ENCODE measurements at regions not wholly inside any gene's neighbourhood (a gene's known extent, or its start where the extent isn't known, plus 50 kb on each side); places are given as distances from the start of the nearest gene placed in this dataset.

- no peaks in the 10 kb centered on the region for H3K36me3 ChIP-seq
- no peak overlapping the region for H3K27ac ChIP-seq
- 89 to 92% methylated on average over 4 of the region's 4 CpGs for WGBS, 2 donors
- no peak for DNase-seq
- H3K4me1 ChIP-seq: no peaks in the 10 kb centered on the region
- no peaks in the 10 kb centered on the region for H3K27me3 ChIP-seq
- TF ChIP-seq EP300 (IDR thresholded peaks at IDR 0.05) (no peak), POLR2AphosphoS5 (IDR thresholded peaks at IDR 0.05) (no peak), CTCF (IDR thresholded peaks at IDR 0.05) (no peak), POLR2A (IDR thresholded peaks at IDR 0.05) (no peak)
- H3K4me3 ChIP-seq: no peak overlapping the region
- intact Hi-C loops (cut with DNase I): no loop called here
- no peaks in the 10 kb centered on the region for H3K9me3 ChIP-seq
These were observed 119.2 kb upstream of the NPVF start for GRCh38 chr7:25347360-25348066.

- Histone ChIP-seq H3K27me3 (no peaks in the 10 kb centered on the region), H3K27ac (no peak overlapping the region), H3K36me3 (no peaks in the 10 kb centered on the region), H3K4me1 (no peaks in the 10 kb centered on the region), H3K9me3 (no peaks in the 10 kb centered on the region), H3K4me3 (no peak overlapping the region)
- 89 to 92% methylated on average over 3 of the region's 3 CpGs for WGBS, 2 donors
- intact Hi-C loops (cut with DNase I): no loop called here
- no peak for DNase-seq
- no peak for TF ChIP-seq EP300 (IDR thresholded peaks at IDR 0.05)
- TF ChIP-seq POLR2AphosphoS5 (IDR thresholded peaks at IDR 0.05): no peak
- TF ChIP-seq CTCF (IDR thresholded peaks at IDR 0.05): no peak
- no peak for TF ChIP-seq POLR2A (IDR thresholded peaks at IDR 0.05)
These were observed 119.8 kb upstream of the NPVF start for GRCh38 chr7:25348104-25348503.

- TF ChIP-seq POLR2A (IDR thresholded peaks at IDR 0.05) (no peak), EP300 (IDR thresholded peaks at IDR 0.05) (no peak)
- 52 to 80% methylated on average over 6 of the region's 6 CpGs for WGBS, 2 donors
These were observed 121.2 kb upstream of the NPVF start for GRCh38 chr7:25349283-25350017.

GRCh38 chr7:25350041-25350440, 121.8 kb upstream of the NPVF start:
- DNase-seq: no peak
- WGBS, 2 donors: 86 to 93% methylated on average over 6 of the region's 6 CpGs
- intact Hi-C loops (cut with DNase I): no loop called here
- H3K27me3 ChIP-seq: no peaks in the 10 kb centered on the region
- H3K4me1 ChIP-seq: no peaks in the 10 kb centered on the region
- TF ChIP-seq EP300 (IDR thresholded peaks at IDR 0.05) (no peak), POLR2AphosphoS5 (IDR thresholded peaks at IDR 0.05) (no peak), CTCF (IDR thresholded peaks at IDR 0.05) (no peak), POLR2A (IDR thresholded peaks at IDR 0.05) (no peak)
- H3K36me3 ChIP-seq: no peaks in the 10 kb centered on the region
- H3K4me3 ChIP-seq: no peak overlapping the region
- H3K9me3 ChIP-seq: no peaks in the 10 kb centered on the region
- H3K27ac ChIP-seq: no peak overlapping the region

More at GRCh38 chr7:25349283-25350017, 121.2 kb upstream of the NPVF start:
- no peak overlapping the region for H3K27ac ChIP-seq
- no peaks in the 10 kb centered on the region for H3K9me3 ChIP-seq
- H3K4me3 ChIP-seq: no peak overlapping the region
- DNase-seq: no peak
- no peaks in the 10 kb centered on the region for H3K4me1 ChIP-seq
- H3K27me3 ChIP-seq: no peaks in the 10 kb centered on the region
- intact Hi-C loops (cut with DNase I): no loop called here
- no peaks in the 10 kb centered on the region for H3K36me3 ChIP-seq

- Histone ChIP-seq H3K4me3 (no peak overlapping the region), H3K27ac (no peak overlapping the region), H3K4me1 (no peaks in the 10 kb centered on the region), H3K27me3 (no peaks in the 10 kb centered on the region), H3K36me3 (no peaks in the 10 kb centered on the region), H3K9me3 (no peaks in the 10 kb centered on the region)
- WGBS, 2 donors: 72 to 75% methylated on average over 4 of the region's 4 CpGs
- intact Hi-C loops (cut with DNase I): no loop called here
- TF ChIP-seq POLR2A (IDR thresholded peaks at IDR 0.05) (no peak), EP300 (IDR thresholded peaks at IDR 0.05) (no peak), POLR2AphosphoS5 (IDR thresholded peaks at IDR 0.05) (no peak), CTCF (IDR thresholded peaks at IDR 0.05) (no peak)
- DNase-seq: no peak
These were observed 123.5 kb upstream of the NPVF start for GRCh38 chr7:25351761-25352160.

Data from sigmoid colon (tissue), 6 donors.